Adipose tissue (tissue), 3 donors: ENCODE measurements at regions not wholly inside any gene's neighbourhood (a gene's known extent, or its start where the extent isn't known, plus 50 kb on each side); places are given as distances from the start of the nearest gene placed in this dataset.
"Not testable (repeated sequence)": the region's sequence is repeated elsewhere in the genome, so short reads cannot be mapped to it uniquely, and the experiment has no call there.

ENCODE experiments used
- H3K27ac ChIP-seq: one replicate; pipeline ENCODE4 v1.5.1; 2013; ENCODE audit warnings: low read depth, low read length
- WGBS, 3 donors: extraction: QIAGEN DNeasy Blood & Tissue Kit; methylation state at CpG; one replicate each; pipeline ENCODE4 v1.1.7; 2013; 5-methylcytosine and 5-hydroxymethylcytosine counted together
- donor health status: healthy with polysubstance abuse.
- donor health status: Bipolar disorder and iron deficiency.
- donor health status: healthy.

DNA sequence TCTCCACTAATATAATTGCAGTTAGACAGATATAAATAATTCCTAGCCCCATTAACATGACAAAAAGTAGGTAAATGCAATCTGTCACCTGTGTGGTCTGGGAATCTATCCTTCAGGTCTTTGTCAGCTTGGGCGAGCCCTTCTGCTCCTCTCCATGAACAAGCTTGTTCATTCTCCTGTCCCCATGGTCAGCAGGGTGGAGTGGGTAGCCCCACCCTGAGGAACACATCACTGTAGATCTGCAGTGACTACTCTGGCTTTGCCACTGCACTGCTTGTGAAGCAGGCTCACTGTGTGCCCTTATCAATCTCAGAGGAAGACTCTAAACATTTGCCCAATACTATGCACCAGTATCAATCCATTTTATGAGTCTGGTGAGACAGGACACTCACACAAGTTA is 279.0 kb downstream of the MATN1 start:
- no peak overlapping the region for H3K27ac ChIP-seq
- WGBS, 3 donors: 64 to 70% (median 68%) methylated on average over 1 of the region's 1 CpG

DNA sequence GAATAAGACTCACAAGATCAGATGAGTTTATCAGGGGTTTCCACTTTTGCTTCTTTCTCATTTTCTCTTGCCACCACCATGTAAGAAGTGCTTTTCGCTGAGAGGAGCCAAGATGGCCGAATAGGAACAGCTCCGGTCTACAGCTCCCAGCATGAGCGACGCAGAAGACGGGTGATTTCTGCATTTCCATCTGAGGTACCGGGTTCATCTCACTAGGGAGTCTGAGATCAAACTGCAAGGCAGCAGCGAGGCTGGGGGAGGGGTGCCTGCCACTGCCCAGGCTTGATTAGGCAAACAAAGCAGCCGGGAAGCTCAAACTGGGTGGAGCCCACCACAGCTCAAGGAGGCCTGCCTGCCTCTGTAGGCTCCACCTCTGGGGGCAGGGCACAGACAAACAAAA is 285.1 kb downstream of the MATN1 start:
- 67 to 77% (median 75%) methylated on average over 8 to 9 of the region's 9 CpGs for WGBS, 3 donors
- not testable (repeated sequence) for H3K27ac ChIP-seq

DNA sequence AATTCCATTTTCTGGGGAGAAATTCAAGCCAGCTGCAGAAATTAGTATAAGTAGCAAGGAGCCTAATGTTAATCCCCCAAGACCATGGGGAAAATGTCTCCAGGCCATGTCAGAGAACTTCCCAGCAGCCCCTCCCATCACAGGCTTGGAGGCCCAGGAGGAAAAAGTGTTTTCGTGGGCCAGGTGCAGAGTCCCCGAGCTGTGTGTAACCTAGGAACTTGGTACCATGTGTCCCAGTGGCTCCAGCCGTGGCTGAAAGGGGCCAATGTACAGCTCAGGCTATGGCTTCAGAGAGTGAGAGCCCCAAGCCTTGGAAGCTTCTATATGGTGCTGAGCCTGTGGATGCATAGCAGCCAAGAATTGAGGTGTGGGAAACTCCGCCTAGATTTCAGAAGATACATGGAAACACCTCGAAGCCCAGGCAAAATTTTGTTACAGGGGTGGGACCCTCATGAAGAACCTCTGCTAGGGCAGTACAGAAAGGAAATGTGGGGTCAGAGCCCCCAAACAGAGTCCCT is 286.3 kb downstream of the MATN1 start:
- WGBS, 3 donors: 80 to 84% (median 82%) methylated on average over 5 of the region's 5 CpGs
- no peak overlapping the region for H3K27ac ChIP-seq

DNA sequence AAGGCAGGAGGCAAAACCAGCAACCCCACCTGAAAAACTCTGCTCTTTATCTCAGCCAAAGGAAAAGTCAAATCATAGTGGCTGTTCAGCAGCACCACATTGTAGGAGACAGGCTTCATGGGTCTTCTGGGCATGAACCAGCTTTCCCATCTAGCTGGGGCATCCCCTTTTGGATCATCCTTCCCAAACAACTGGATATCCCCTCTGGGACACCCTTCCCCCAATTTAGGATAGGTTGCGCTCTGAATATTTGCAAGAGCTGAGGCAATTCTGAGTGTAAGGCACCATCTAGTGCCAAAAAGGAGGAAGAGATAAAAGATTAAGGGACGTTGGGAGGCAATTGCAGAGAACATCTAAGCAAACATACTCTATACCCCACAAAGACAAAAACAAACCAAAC is 295.8 kb downstream of the MATN1 start:
- WGBS, 3 donors: 40 to 44% (median 40%) methylated on average over 2 of the region's 2 CpGs
- no peak overlapping the region for H3K27ac ChIP-seq

DNA sequence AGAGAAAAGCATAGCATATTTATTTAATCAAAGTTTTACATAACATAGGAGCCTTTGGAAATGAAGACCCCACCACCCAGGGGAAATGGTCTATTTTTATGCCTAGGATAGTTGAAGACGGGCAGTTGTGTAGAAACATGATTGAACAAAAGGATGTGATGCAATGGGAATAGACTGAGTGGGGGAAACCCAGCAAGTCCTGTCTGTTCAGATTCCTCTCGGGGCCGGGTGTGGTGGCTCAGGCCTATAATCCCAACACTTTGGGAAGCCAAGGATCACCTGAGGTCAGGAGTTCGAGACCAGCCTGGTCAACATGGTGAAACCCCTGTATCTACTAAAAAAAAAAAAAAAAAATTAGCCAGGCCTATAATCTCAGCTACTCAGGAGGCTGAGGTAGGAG is 298.3 kb downstream of the MATN1 start:
- WGBS, 3 donors: 62 to 73% (median 67%) methylated on average over 4 of the region's 4 CpGs
- no peak overlapping the region for H3K27ac ChIP-seq

DNA sequence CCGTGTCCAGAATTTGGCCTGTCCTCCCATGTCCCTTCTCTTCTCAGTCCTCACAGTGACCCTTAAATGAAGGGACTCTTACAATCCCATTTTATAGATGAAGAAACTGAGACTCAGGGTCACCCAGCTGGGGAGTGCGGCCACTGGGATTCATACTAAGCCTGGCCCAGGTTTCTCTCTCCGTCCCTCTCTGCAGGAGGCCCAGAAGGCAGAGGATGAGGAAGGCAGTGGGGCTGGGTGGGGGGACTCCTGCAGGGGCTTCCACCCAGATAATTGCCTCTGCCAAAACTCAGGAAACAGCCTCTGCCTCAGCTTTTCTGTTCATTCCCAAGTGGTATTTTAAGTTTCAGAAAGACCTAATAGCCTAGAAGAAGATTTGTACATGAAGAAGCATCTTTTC is 299.8 kb downstream of the MATN1 start:
- 70 to 81% (median 73%) methylated on average over 3 of the region's 3 CpGs for WGBS, 3 donors
- H3K27ac ChIP-seq: no peak overlapping the region

DNA sequence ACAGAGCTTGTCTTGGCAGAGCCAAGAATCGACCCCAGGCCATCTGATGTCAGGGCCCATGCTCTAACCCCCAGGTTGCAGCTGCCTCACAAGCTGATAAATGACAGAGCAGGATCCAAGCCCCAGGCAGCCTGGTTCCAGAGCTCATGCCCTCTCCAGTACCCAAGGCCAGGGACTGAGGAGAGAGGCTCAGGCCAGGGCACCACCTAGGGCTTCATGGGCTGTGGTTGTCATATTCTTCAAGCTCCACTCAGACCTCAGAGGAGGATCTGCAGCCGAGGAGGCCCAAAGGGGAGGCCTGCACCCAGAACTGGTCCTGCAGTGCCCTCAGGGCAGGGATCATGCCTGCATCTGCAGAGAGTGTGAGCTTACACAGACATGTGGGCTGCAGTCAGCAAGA is 301.1 kb downstream of the MATN1 start:
- no peak overlapping the region for H3K27ac ChIP-seq
- 50 to 71% (median 66%) methylated on average over 2 of the region's 2 CpGs for whole genome bisulfite sequencing, 3 donors

DNA sequence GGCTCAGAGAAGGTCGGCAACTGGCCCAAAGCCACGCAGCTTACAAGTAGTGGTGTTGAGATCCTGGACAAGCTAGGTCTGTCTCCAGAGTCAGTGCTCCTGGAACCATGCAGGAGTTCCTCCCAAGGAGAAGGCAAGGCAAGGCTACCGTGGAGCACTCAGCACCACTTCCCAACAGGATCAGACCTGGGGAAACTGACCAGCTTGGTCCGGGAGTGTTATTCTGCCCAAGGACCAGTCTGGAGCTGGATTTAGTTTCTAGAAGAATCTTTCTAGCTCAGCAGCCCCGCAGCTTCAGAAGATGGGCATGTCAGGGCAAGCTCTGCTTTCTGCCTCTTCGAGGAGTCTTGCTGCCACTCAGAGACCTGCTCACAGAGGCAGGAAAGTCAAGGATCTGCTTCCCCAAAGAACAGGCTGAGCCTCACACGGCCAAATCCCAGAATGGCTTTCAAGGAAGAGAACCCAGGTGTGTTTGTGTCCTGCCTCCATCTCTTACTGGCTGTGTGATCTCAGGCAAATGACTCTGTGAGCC is 302.8 kb downstream of the MATN1 start:
- WGBS, 3 donors: 69 to 77% (median 74%) methylated on average over 7 of the region's 7 CpGs

DNA sequence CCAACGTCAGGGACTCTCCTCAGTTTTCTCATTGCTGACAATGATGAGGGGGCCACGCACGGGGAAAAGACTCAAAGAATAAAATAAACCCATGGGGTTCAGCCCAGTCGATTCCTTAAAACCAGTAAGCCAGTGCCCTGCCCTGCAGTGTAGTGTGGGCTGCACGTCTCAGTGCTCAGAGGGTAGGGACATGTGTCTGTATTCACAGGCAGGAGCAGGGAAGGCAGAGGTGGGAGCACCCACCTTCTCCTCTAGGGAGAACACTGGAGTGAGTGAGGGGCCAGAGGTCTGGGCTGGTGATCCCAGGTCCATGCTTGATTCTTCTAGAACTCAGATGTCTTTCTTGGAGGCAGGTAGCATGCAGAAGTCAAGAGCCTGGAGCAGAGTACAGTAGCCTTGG is 303.6 kb downstream of the MATN1 start:
- H3K27ac ChIP-seq: no peak overlapping the region
- 57 to 78% (median 75%) methylated on average over 5 of the region's 5 CpGs for WGBS, 3 donors

More for the DNA sequence above, 302.8 kb downstream of the MATN1 start:
- H3K27ac ChIP-seq: no peak overlapping the region

DNA sequence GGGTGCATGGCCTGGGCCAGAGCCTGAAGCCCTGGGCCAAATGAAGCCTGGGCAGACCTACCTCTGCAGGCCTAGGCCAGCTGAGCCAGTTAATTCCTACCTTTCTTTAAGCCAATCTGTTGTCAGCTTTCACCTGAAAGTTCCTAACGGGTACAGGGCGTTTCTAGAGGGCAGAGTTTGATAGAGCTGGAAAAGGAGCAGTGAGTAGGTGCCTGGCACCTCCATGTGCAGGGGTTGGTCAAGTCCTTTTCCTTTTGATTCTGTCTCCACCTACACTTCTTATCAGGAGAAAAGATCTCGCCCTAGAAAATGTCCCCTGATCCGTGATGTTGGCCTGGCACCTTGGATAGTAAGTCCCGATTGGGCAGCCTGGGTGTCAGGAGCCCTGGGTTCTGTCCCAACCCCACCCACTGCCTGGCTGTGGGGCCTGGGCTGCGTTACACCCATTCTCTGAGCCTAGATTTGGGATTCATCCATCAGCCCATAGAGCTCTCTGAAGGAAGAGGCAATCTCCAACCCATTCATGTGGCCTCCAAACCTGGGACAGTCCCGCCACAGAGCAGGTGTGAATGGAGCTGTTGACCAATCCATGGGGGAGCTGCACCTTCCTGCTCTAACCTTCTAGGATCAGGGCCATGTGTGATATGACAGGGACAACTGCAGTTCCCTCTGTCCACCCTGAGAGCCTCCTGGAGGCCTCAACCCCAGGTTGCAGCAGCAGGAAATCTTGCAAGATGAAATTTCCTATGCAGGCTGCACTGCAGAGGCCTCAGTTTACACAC is 304.3 kb downstream of the MATN1 start:
- WGBS, 3 donors: 74 to 88% (median 87%) methylated on average over 7 of the region's 7 CpGs
- no peak overlapping the region for H3K27ac ChIP-seq

DNA sequence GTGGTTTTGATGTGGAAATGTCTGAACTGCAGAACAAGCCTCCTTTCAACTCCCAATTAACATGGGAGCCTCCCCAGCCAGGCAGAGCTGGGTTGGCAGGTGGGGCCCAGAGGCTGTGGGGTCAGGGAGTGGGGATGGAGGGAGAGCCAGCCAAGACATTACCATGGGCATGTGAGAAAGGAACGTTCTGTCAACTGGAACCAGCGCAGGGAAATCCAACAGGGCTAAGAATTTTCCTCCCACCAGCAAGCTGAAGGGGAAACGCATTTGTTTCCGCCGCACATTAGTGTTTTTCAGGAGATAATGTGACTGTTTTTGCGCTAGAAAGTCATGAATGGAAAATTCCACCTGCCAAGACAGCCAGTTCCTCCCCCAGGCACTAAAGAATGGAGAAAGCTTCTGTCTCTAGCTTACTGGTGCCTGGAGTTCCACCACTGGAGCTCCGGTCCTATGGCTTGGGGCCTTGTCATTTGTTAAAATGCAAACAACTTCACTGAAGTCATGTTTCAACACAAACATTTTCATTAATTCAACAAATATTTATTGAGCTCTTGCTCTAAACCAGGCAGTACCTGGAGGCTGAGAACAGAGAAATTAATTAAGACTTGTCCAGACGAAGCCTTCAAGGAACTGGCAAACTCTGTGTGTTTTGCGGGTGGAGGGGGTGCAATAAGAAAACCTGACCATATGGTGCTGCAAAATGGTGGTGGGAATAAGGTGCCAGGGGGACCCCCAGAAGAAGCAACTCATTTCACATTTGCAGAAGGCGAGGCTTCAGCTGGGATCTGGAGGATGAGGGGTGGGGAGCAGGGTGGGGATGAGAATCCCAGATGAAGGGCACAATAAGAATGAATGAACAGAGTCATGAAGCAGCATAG is 305.1 kb downstream of the MATN1 start:
- WGBS, 3 donors: 75 to 87% (median 76%) methylated on average over 10 of the region's 10 CpGs
- H3K27ac ChIP-seq: no peak overlapping the region

DNA sequence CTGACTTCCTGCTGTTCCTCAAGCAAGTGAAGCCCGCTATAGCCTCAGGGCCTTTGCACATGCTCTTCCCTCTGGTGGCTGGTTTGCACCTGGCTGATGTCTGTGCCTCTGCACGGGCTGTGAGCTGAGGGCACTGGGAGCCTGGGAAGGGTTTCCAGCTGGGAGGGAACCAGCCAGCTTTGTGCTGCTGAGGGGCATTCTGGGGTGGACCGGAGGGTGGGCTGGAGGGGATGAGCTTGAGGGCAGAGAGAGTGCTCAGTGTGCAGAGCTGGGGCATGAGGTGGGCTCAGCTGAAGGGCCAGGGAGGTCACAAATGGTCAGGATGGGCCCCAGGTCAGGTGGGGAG is 305.7 kb downstream of the MATN1 start:
- no peak overlapping the region for H3K27ac ChIP-seq
- WGBS, 3 donors: 86 to 88% (median 88%) methylated on average over 3 of the region's 3 CpGs

DNA sequence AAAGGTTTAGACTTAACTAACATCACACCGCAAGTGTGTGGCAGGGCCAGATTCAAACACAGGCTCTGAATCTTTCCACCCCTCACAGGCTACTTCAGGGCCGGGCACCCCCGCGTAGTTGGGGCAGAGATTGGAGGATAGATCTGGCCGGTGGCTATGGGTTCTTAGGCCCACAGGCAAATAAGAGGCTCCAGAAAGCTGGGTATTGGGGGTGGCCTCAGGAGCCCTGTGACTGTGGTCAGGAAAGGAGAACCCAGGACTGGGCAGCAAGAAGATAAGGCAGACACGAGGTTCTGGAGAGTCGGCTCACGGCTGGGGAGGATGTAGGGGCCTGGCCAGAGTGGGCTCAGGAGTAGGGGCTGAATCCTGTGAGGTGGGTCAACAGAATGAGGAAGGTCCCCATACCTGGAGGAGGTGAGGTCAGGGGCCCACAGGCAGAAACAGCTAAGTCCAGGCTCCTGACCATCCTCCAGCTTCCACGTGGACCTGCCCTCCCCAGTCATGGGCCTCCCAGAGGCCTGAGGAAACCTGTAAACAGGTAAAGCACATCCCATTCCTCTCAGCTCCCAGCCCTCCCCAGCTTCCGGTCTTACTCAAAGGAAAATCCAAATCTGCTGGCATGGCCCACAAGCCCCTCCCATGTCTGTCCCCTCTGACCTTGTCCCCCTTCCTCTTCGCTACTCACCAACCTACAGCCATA is 306.2 kb downstream of the MATN1 start:
- 83 to 88% (median 84%) methylated on average over 11 of the region's 11 CpGs for WGBS, 3 donors
- no peak overlapping the region for H3K27ac ChIP-seq

DNA sequence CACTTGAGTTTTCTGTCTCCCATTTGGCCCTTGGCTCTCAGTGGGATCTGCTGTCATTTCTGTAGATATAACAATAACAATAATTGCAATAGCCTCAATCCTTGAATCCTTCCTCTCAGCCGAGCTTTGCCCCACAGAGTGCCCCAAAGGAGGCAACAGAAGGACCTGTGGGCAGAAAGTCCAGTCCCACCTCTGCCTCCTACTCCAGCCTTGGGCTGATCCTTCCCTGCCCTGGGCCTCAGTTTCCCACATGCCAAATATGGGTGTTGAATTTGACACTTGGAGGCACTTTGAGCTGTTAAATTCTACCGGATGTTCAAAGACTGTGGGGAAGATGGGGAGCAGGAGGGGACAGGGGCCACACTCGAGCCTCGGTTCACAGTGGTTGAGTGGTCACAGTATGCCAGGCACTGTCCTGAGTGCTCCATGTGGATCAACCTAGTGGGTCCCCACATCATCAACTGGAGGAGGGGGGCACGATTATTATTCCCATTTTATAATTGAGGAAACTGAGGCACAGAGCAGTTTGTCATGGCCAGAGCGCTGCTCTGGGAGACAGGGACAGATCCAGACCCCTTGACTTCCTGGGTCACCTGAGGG is 307.1 kb downstream of the MATN1 start:
- no peak overlapping the region for H3K27ac ChIP-seq
- WGBS, 3 donors: 71 to 80% (median 79%) methylated on average over 6 of the region's 6 CpGs

DNA sequence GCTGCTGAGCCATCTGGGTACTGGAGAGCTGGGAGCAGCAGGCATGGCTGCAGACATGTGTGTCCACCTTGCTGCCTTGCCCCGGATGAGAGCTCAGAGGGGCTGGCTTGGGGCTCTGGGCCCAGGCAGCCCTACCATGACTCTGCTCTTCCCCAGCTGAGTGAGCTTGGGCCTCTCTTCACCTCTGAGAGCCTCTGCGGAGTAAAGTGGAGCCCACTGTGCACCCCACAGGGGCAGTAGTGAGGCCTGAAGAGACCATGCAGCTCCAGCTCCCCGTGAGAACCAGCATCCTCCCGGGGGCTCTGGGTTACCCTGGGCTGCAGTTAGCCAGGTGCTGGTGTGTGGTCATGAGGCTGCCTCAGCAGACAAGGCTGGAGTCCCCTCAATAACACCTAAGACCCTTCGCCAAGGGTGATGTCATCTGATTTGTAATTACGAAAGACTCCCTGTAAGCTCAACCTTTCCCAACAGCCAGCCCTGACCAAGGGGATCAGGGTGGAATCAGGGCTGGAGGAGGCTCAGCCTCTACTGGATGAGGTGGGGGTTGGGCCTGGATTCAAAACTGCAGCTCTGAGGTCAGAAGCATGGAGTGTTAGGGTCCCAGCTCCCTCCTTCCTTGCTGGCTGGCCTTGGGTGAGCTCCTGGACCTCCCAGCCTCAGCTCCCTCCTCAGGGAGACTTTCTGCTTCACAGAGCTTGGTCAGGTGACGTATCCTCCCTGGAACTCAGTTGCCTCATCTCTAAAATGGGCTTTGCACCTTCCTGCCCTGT is 308.0 kb downstream of the MATN1 start:
- no peak overlapping the region for H3K27ac ChIP-seq
- 83 to 91% (median 89%) methylated on average over 7 of the region's 7 CpGs for WGBS, 3 donors

DNA sequence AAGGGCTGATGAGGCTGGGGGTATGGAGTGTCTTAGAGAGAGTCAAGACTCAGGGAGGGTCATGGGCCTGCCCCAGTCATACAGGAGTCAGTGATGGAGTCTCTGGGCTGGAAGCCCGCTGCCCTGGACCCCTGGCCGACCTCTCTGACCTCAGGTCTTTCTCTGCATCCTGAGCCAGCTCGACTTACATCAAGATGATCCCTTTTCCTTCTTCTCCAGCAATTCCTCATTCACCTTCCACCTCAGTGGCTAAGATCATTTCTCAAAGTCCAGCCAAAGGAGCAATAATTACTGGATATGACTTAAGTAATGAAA is 308.6 kb downstream of the MATN1 start:
- H3K27ac ChIP-seq: no peak overlapping the region
- 48 to 59% (median 52%) methylated on average over 3 of the region's 3 CpGs for WGBS, 3 donors

DNA sequence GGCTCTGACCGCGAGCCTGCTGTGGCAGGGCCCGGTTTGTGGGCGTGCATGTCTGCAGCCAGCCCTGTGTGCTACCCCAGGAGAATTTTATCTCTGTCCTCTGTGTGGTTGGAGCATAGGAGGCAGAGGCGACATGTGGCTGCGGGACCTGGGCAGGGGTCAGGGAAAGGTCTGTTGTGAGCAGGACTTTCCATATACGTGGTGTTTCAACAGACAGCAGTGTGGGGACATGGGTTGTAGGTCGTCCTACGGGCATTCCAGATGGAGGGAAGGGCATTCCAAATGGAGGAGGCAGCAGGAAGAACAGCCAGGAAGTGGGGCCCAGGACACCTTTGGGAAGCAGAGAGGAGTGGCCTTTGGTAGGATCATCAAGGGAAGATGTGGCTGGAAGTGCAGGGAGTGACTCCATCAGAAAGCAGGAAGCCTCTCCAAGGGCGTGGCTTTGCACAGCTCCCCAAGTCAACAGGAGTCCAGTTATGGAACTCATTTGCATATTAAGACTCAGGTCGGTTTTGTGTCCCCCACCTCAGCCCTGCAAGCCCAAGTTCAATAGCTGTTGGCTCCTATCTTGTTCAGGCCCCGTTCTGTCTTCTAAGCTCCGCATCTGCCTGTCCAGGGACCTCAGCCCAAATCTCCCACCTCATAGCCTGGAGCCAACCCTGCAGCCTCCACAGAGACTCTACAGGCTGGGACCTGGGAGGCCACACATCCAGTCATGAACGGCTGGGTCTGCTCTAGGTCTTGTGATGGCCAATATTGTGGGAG is 309.1 kb downstream of the MATN1 start:
- 64 to 81% (median 80%) methylated on average over 14 of the region's 14 CpGs for WGBS, 3 donors

More for the DNA sequence above, 309.1 kb downstream of the MATN1 start:
- no peak overlapping the region for H3K27ac ChIP-seq
